GM19397 (cell line): ENCODE measurements at regions not wholly inside any gene's neighbourhood (a gene's known extent, or its start where the extent isn't known, plus 50 kb on each side); places are given as distances from the start of the nearest gene placed in this dataset.

ENCODE experiments used
- ATAC-seq: cut with Tn5 transposase; IDR thresholded peaks from one replicate; pipeline ENCODE4 v1.9.1; 2021; ENCODE audit warnings: mild to moderate bottlenecking, moderate library complexity; ENCODE audit not compliant: unreplicated experiment

GRCh38 chr15:61500523-61500922 is 271.4 kb upstream of the RORA start:
- no peak for ATAC-seq

DNA sequence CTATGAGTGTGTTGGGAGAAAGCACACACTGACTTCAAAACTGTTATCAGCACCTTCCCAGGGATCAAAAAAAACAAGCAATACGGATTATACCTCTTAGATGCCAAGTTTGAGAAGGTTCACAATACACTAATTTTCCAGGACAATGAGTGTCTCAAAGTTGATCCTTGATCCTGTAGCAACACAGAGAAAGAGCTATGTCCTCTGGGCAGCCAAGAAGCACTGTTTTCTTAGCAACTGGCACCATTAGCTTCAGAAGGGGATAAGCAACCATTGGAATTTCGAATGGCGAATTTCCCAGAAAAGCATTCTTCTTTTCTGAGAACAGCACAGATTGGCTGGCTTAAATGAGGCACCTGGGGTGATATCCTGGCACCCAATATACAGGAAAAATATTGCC is 270.3 kb upstream of the RORA start:
- no peak for ATAC-seq

DNA sequence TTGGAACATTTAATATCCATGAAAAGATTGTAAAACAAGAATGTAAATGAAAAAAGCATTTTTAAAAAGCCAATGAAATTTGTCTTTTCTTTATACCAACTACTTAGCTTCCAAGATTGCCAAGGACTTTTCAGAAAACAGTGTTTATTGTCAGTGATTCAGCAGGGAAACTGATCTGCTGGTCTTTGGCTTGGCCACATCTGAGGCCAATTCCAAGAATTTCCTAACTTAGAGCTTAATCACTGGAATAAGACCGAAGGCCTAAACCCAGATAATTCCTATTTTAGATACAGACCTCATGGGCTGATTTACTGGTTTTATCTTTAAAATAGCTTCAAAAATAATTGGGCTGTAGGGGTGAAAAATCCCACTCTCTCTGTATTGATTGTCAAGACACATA is 260.5 kb upstream of the RORA start:
- ATAC-seq: no peak

DNA sequence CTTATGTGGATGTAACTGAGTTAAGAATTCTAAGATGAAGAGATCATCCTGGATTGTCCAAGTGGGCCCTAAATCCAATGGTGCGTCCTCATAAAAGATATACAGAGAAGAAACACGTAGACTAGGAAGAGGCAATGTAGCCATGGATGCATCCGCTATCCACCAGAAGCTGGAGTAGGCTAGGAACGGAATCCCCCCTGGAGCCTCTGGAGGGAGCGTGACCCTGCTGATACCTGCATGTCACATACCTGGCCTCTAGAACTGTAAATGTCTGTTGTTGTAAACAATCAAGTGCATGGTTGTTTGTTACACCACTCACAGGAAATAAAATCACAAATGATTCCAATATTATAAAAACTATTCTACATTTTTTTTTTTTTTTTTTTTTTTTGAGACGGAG is 254.5 kb upstream of the RORA start:
- no peak for ATAC-seq

- ATAC-seq: no peak
Observed at GRCh38 chr15:61481886-61482285, 252.8 kb upstream of the RORA start.

GRCh38 chr15:61480863-61481262 is 251.8 kb upstream of the RORA start:
- ATAC-seq: no peak

- ATAC-seq: no peak
Observed at GRCh38 chr15:61480295-61480694, 251.2 kb upstream of the RORA start.

- no peak for ATAC-seq
Observed at GRCh38 chr15:61479613-61480012, 250.5 kb upstream of the RORA start.

- no peak for ATAC-seq
Observed at GRCh38 chr15:61476741-61477140, 247.6 kb upstream of the RORA start.

GRCh38 chr15:61474796-61475195 is 245.7 kb upstream of the RORA start:
- ATAC-seq: no peak

- ATAC-seq: no peak
Observed at GRCh38 chr15:61467823-61468222, 238.7 kb upstream of the RORA start.

GRCh38 chr15:61459785-61460707 is 230.9 kb upstream of the RORA start:
- ATAC-seq: no peak

GRCh38 chr15:61457050-61457733 is 228.1 kb upstream of the RORA start:
- ATAC-seq: no peak

- no peak for ATAC-seq
Observed at GRCh38 chr15:61449186-61449702, 220.1 kb upstream of the RORA start.

- ATAC-seq: no peak
Observed at GRCh38 chr15:61447981-61448380, 218.9 kb upstream of the RORA start.

GRCh38 chr15:61444585-61444984 is 215.5 kb upstream of the RORA start:
- no peak for ATAC-seq

- no peak for ATAC-seq
Observed at GRCh38 chr15:61442821-61443220, 213.7 kb upstream of the RORA start.

DNA sequence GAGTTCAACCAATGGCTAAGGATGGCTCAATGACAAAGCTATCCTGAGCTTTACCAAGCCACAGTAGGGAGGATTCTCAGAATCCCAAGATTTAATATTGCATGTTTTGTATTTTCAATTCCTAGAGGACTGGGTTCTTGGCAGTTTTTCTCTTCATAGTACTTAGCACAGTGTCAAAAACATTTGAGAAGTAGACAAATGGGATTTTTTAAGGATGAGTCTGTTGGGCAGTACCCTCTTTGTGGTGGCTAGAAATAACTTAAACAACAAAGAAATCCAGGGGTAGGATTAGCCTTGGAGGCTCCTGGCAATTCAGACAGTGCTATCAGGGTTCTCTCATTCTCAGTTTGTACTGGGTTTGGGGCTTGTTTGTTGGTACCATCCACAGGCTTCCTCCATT is 212.8 kb upstream of the RORA start:
- no peak for ATAC-seq

- no peak for ATAC-seq
Observed at GRCh38 chr15:61426466-61426865, 197.4 kb upstream of the RORA start.

DNA sequence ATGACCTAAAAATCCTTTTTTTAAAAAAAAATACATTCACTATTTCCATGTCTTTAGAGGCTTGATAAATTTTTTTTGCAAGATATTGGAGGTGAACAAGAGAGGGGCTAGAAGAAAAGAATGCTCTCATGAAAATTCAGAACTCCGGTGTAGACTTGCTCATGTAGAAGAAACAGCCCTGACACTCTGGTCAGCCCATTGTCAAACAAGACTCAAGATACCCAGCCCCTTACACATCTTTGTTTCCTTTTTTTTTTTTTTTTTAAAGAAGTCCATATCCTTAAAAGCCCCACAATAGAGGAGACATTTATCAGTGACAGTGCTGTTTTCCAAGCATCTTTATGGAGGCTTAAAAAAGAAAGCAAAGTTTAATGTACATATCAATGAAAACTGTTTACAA is 196.8 kb upstream of the RORA start:
- ATAC-seq: no peak

DNA sequence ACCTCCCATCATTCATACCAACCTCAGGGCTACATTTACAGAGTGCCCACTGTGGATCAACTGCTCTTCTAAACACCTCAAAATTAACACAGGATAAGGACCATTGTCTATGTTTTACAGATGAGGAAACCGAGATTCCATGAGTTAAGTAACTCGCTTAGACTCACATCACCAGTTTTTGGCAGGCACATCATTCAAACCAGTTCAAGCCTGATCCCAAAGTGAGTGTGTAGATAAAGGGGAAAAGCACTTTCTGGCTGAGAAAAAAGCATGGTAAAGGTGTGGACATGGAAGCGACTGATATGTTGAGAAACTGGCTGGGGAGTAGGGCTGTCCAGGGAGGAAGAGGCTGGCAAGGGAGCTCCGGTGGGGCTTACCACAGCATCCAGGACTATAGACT is 193.7 kb upstream of the RORA start:
- ATAC-seq: no peak

DNA sequence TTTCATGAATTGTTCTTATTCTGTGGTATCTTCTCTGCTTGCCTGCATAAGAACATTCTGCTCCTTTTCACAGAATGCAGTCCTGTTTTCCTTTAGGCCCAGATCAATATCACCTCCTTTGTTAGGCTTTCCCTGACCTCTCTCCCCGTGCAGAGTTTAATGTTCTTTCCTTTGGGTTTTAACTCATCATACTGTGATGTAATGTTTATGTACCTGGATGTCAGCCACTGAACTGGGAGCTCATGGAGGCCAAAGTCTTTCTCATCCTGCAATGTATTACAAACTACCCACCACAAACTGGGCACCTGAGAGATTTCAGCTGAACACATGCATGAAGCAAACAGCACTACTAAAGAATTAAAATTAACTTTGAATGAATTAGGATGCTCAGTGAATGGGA is 192.8 kb upstream of the RORA start:
- no peak for ATAC-seq
